ENCODE measurements at regions not wholly inside any gene's neighbourhood (a gene's known extent, or its start where the extent isn't known, plus 50 kb on each side); places are given as distances from the start of the nearest gene placed in this dataset.

DNA sequence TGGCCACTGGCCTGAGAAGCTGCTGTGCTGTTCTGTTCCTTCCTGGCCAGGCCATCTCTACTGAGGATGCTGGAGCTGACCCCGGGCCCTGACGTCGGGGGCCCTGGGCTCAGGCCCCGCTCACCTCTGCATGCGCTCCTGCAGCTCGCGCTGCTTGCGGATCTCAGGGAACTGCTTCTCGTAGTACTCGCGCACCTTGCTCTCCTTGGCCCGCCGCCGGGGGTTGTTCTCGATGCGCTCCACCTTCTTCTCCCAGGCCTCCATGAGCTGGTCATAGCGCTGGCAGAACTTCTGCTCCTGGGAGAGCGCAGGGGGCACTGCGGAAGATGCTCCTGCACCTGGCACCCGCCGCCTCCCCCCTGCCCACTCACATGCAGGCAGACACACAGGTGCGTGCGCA, 135.6 kb downstream of the RFLNA start:
- no peak overlapping the region for H2BK120ac ChIP-seq (ENCODE audit: low read depth, low read length)
- H2BK5ac ChIP-seq (ENCODE audit: low read depth, low read length, poor library complexity, severe bottlenecking) = no peak overlapping the region
- WGBS, 2 experiments (ENCODE audit: extremely low coverage in 2 of 2, insufficient read length in 1 of 2) = 97% methylated on average over 18 of the region's 23 CpGs; no CpG with 5 or more reads in 1 of the 2 experiments
- in situ Hi-C loops (cut with MboI; ENCODE audit: low sequenced_read_pairs) = no loop called here
- no peak overlapping the region for H4K91ac ChIP-seq (ENCODE audit: insufficient read depth, low read depth, low read length)
- no peak overlapping the region for H3K9ac ChIP-seq (ENCODE audit: low read depth, low read length)
- TF ChIP-seq RFX5 (IDR thresholded peaks at IDR 0.05; ENCODE audit: low read depth, low read length) (no peak), RAD21 (IDR thresholded peaks at IDR 0.05; ENCODE audit: low read length) (no peak), MXI1 (IDR thresholded peaks at IDR 0.05; ENCODE audit: borderline replicate concordance, low read depth, low read length) (no peak), MAZ (IDR thresholded peaks at IDR 0.05; ENCODE audit: borderline replicate concordance, low read depth, low read length) (no peak), MAFK (IDR thresholded peaks at IDR 0.05; ENCODE audit: low read depth, low read length) (no peak), POLR2A (IDR thresholded peaks at IDR 0.05; ENCODE audit: low read depth, low read length) (no peak), CEBPB (IDR thresholded peaks at IDR 0.05; ENCODE audit: low read depth, low read length) (no peak), CHD1 (IDR thresholded peaks at IDR 0.05; ENCODE audit: low read depth, low read length) (no peak), BHLHE40 (IDR thresholded peaks at IDR 0.05; ENCODE audit: low read depth, low read length) (no peak), NFE2L2 (IDR thresholded peaks at IDR 0.05; ENCODE audit: low read depth, low read length) (no peak), SMC3 (IDR thresholded peaks at IDR 0.05; ENCODE audit: low read depth, low read length) (no peak), RCOR1 (IDR thresholded peaks at IDR 0.05; ENCODE audit: insufficient replicate concordance, low read length) (no peak), FOS (IDR thresholded peaks at IDR 0.05; ENCODE audit: low read depth, low read length) (no peak)
- TF ChIP-seq, protein P1, sequence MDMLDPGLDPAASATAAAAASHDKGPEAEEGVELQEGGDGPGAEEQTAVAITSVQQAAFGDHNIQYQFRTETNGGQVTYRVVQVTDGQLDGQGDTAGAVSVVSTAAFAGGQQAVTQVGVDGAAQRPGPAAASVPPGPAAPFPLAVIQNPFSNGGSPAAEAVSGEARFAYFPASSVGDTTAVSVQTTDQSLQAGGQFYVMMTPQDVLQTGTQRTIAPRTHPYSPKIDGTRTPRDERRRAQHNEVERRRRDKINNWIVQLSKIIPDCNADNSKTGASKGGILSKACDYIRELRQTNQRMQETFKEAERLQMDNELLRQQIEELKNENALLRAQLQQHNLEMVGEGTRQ (IDR thresholded peaks at IDR 0.05; ENCODE audit: low read depth, low read length) = no peak
- TF ChIP-seq, protein P2, sequence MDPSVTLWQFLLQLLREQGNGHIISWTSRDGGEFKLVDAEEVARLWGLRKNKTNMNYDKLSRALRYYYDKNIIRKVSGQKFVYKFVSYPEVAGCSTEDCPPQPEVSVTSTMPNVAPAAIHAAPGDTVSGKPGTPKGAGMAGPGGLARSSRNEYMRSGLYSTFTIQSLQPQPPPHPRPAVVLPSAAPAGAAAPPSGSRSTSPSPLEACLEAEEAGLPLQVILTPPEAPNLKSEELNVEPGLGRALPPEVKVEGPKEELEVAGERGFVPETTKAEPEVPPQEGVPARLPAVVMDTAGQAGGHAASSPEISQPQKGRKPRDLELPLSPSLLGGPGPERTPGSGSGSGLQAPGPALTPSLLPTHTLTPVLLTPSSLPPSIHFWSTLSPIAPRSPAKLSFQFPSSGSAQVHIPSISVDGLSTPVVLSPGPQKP (IDR thresholded peaks at IDR 0.05; ENCODE audit: borderline replicate concordance, low read depth, low read length) = no peak
- TF ChIP-seq, protein P3, sequence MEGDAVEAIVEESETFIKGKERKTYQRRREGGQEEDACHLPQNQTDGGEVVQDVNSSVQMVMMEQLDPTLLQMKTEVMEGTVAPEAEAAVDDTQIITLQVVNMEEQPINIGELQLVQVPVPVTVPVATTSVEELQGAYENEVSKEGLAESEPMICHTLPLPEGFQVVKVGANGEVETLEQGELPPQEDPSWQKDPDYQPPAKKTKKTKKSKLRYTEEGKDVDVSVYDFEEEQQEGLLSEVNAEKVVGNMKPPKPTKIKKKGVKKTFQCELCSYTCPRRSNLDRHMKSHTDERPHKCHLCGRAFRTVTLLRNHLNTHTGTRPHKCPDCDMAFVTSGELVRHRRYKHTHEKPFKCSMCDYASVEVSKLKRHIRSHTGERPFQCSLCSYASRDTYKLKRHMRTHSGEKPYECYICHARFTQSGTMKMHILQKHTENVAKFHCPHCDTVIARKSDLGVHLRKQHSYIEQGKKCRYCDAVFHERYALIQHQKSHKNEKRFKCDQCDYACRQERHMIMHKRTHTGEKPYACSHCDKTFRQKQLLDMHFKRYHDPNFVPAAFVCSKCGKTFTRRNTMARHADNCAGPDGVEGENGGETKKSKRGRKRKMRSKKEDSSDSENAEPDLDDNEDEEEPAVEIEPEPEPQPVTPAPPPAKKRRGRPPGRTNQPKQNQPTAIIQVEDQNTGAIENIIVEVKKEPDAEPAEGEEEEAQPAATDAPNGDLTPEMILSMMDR (conservative IDR thresholded peaks at IDR 0.05; ENCODE audit: low read depth, low read length) = no peak
- no peak overlapping the region for H2BK20ac ChIP-seq (ENCODE audit: low read depth, low read length)
- H4K20me1 ChIP-seq (ENCODE audit: insufficient read depth, low read length) = peaks cover 11% of the 10 kb centered on the region
- dilution Hi-C loops (cut with HindIII; ENCODE audit: low sequenced_read_pairs, unreplicated experiment) = no loop called here
- H2AK9ac ChIP-seq (replicated peaks; ENCODE audit: low read depth, low read length, poor library complexity) = no peak overlapping the region
- no peak overlapping the region for H3K14ac ChIP-seq (replicated peaks; ENCODE audit: low read depth, low read length)
- no peak overlapping the region for H3K4me2 ChIP-seq (ENCODE audit: low read depth, low read length)
- H3K36me3 ChIP-seq (ENCODE audit: control insufficient read depth, insufficient read depth, low read length) = peaks cover 35% of the 10 kb centered on the region
- H2BK15ac ChIP-seq (ENCODE audit: low read depth, low read length) = no peak overlapping the region
- no TSS peak for BruUV-seq (replicated peaks)
- H3K23ac ChIP-seq (ENCODE audit: low read depth, low read length) = no peak overlapping the region
- no peak overlapping the region for H3K27ac ChIP-seq (ENCODE audit: insufficient read depth, low read length)
- peaks cover 8% of the 10 kb centered on the region; the same call in 1 of the 2 replicates for H3K9me1 ChIP-seq (ENCODE audit: insufficient read depth, low read length)
- POLR2A ChIA-PET (ENCODE audit: unreplicated experiment) = no interaction called here
- no peaks in the 10 kb centered on the region for H3K9me3 ChIP-seq (ENCODE audit: control insufficient read depth, insufficient read depth, low read length)
- H4K8ac ChIP-seq (ENCODE audit: low read depth in 2 of 2, low read length in 2 of 2) = no peak overlapping the region
- H3K79me1 ChIP-seq (ENCODE audit: low read depth in 1 of 2, low read length in 2 of 2) = peaks cover 4 to 29% of the 10 kb centered on the region in 2 experiments; a peak in 3 of 4 replicates
- DNase-seq (no peak), ATAC-seq (ENCODE audit: low read depth) (no peak)
- H2AK5ac ChIP-seq (ENCODE audit: low read depth, low read length) = no peak overlapping the region; the same call in 1 of the 2 replicates
- CTCF ChIA-PET = no interaction called here
- intact Hi-C loops (cut with micrococcal nuclease) = no loop called here
- H2AFZ ChIP-seq (replicated peaks; ENCODE audit: low read length, poor library complexity) = no peak overlapping the region
- H3K4me3 ChIP-seq (ENCODE audit: insufficient read depth, low read depth, low read length) = no peak overlapping the region
- peaks cover 17% of the 10 kb centered on the region for H3K4me1 ChIP-seq (ENCODE audit: control insufficient read depth, insufficient read depth, low read length)
- H3K18ac ChIP-seq (ENCODE audit: low read depth, low read length) = no peak overlapping the region
- H3K27me3 ChIP-seq (ENCODE audit: control insufficient read depth, insufficient read depth, low read length) = no peaks in the 10 kb centered on the region
- H4K5ac ChIP-seq (ENCODE audit: low read depth, low read length) = no peak overlapping the region
- no peak overlapping the region for H3K4ac ChIP-seq (ENCODE audit: low read depth, low read length)
- no peak overlapping the region for H3K56ac ChIP-seq (ENCODE audit: extremely low read depth, insufficient read depth, low read length)

Measured in IMR-90 (cell line).